Activated T-helper 2 cell treated with anti-CD3 and anti-CD28 coated beads, Interferon-gamma antibody, Interleukin-2, Interleukin-4, amounts not matched to agents 10 μg/mL and 5 μg/mL and 100 μg/mL, durations not matched to agents 14 hours and 24 hours and 36 hours (primary cell): ENCODE measurements at regions not wholly inside any gene's neighbourhood (a gene's known extent, or its start where the extent isn't known, plus 50 kb on each side); places are given as distances from the start of the nearest gene placed in this dataset.
"Not testable (repeated sequence)": the region's sequence is repeated elsewhere in the genome, so short reads cannot be mapped to it uniquely, and the experiment has no call there.

ENCODE experiments used
- DNase-seq: peaks from one replicate; pipeline ENCODE4 v3.0.0; 2021; ENCODE audit warnings: low spot score
- H3K27ac Mint-ChIP-seq: one replicate; pipeline ENCODE4 v1.8.0; 2021; ENCODE audit warnings: mixed read lengths
- H3K27me3 Mint-ChIP-seq: one replicate; pipeline ENCODE4 v1.8.0; 2021; ENCODE audit warnings: low read depth, mixed read lengths
- H3K36me3 Mint-ChIP-seq: one replicate; pipeline ENCODE4 v1.8.0; 2021; ENCODE audit warnings: low read depth, mixed read lengths
- H3K4me1 Mint-ChIP-seq: one replicate; pipeline ENCODE4 v1.8.0; 2021; ENCODE audit warnings: low read depth, mixed read lengths
- H3K4me3 Mint-ChIP-seq: one replicate; pipeline ENCODE4 v1.8.0; 2021; ENCODE audit warnings: low read depth, mild to moderate bottlenecking, moderate library complexity, mixed read lengths
- H3K9me3 Mint-ChIP-seq: one replicate; pipeline ENCODE4 v1.8.0; 2021; ENCODE audit warnings: mixed read lengths
- intact Hi-C: fragments of 100-400 bp; cut with micrococcal nuclease; formaldehyde crosslinking; loops from one replicate; pipeline ENCODE4 v1.15.1; 2023

GRCh38 chr9:42368279-42368881, 184.9 kb downstream of the SPATA31A6 start:
- DNase-seq, H3K27ac Mint-ChIP-seq, H3K4me1 Mint-ChIP-seq, H3K27me3 Mint-ChIP-seq, H3K9me3 Mint-ChIP-seq, H3K4me3 Mint-ChIP-seq, H3K36me3 Mint-ChIP-seq, intact Hi-C loops: not testable (repeated sequence)

GRCh38 chr9:42370172-42370571, 186.7 kb downstream of the SPATA31A6 start:
- H3K4me3 Mint-ChIP-seq, H3K27me3 Mint-ChIP-seq, H3K4me1 Mint-ChIP-seq, DNase-seq, H3K36me3 Mint-ChIP-seq, H3K27ac Mint-ChIP-seq, H3K9me3 Mint-ChIP-seq, intact Hi-C loops: not testable (repeated sequence)

- H3K4me1 Mint-ChIP-seq, H3K4me3 Mint-ChIP-seq, H3K9me3 Mint-ChIP-seq, intact Hi-C loops, H3K27me3 Mint-ChIP-seq, H3K36me3 Mint-ChIP-seq, DNase-seq, H3K27ac Mint-ChIP-seq: not testable (repeated sequence)
These were observed 188.0 kb downstream of the SPATA31A6 start for GRCh38 chr9:42371417-42371816.

GRCh38 chr9:42377530-42378417, 194.3 kb downstream of the SPATA31A6 start:
- DNase-seq, intact Hi-C loops, H3K27ac Mint-ChIP-seq, H3K4me1 Mint-ChIP-seq, H3K36me3 Mint-ChIP-seq, H3K27me3 Mint-ChIP-seq, H3K4me3 Mint-ChIP-seq: not testable (repeated sequence)
- H3K9me3 Mint-ChIP-seq, result peaks cover 20% of the 10 kb centered on the region

GRCh38 chr9:42378418-42378815, 195.0 kb downstream of the SPATA31A6 start:
- no peak for DNase-seq
- Mint-ChIP-seq H3K9me3 (peaks cover 20% of the 10 kb centered on the region), H3K27me3 (no peaks in the 10 kb centered on the region), H3K4me1 (no peaks in the 10 kb centered on the region), H3K4me3 (no peak overlapping the region), H3K36me3 (no peaks in the 10 kb centered on the region), H3K27ac (no peak overlapping the region)
- intact Hi-C loops, result no loop called here

GRCh38 chr9:42379602-42380001, 196.1 kb downstream of the SPATA31A6 start:
- H3K27me3 Mint-ChIP-seq, DNase-seq, intact Hi-C loops, H3K36me3 Mint-ChIP-seq, H3K4me3 Mint-ChIP-seq, H3K4me1 Mint-ChIP-seq, H3K27ac Mint-ChIP-seq: not testable (repeated sequence)
- peaks cover 16% of the 10 kb centered on the region for H3K9me3 Mint-ChIP-seq

- DNase-seq, H3K4me3 Mint-ChIP-seq, H3K27ac Mint-ChIP-seq, H3K27me3 Mint-ChIP-seq, intact Hi-C loops, H3K4me1 Mint-ChIP-seq, H3K36me3 Mint-ChIP-seq: not testable (repeated sequence)
- H3K9me3 Mint-ChIP-seq, result peaks cover 19% of the 10 kb centered on the region
These were observed 201.1 kb downstream of the SPATA31A6 start for GRCh38 chr9:42384585-42384984.

GRCh38 chr9:42385574-42386120, 202.2 kb downstream of the SPATA31A6 start:
- intact Hi-C loops, H3K4me3 Mint-ChIP-seq, H3K27ac Mint-ChIP-seq, H3K27me3 Mint-ChIP-seq, H3K4me1 Mint-ChIP-seq, H3K36me3 Mint-ChIP-seq, DNase-seq: not testable (repeated sequence)
- H3K9me3 Mint-ChIP-seq, result peaks cover 12% of the 10 kb centered on the region

GRCh38 chr9:42386477-42386876, 203.0 kb downstream of the SPATA31A6 start:
- H3K4me1 Mint-ChIP-seq, result no peaks in the 10 kb centered on the region
- no peak for DNase-seq
- no peaks in the 10 kb centered on the region for H3K27me3 Mint-ChIP-seq
- no peak overlapping the region for H3K4me3 Mint-ChIP-seq
- no peak overlapping the region for H3K27ac Mint-ChIP-seq
- intact Hi-C loops, result no loop called here
- no peaks in the 10 kb centered on the region for H3K36me3 Mint-ChIP-seq
- peaks cover 5% of the 10 kb centered on the region for H3K9me3 Mint-ChIP-seq

- Mint-ChIP-seq H3K27ac (no peak overlapping the region), H3K27me3 (no peaks in the 10 kb centered on the region), H3K4me3 (no peak overlapping the region), H3K4me1 (no peaks in the 10 kb centered on the region), H3K36me3 (no peaks in the 10 kb centered on the region), H3K9me3 (peaks cover 5% of the 10 kb centered on the region)
- intact Hi-C loops, result no loop called here
- DNase-seq, result no peak
These were observed 204.8 kb downstream of the SPATA31A6 start for GRCh38 chr9:42388146-42388690.

GRCh38 chr9:42388846-42389245, 205.4 kb downstream of the SPATA31A6 start:
- DNase-seq, result no peak
- H3K9me3 Mint-ChIP-seq, result peaks cover 5% of the 10 kb centered on the region
- H3K4me1 Mint-ChIP-seq, result no peaks in the 10 kb centered on the region
- no peak overlapping the region for H3K4me3 Mint-ChIP-seq
- no peaks in the 10 kb centered on the region for H3K27me3 Mint-ChIP-seq
- intact Hi-C loops, result no loop called here
- no peak overlapping the region for H3K27ac Mint-ChIP-seq
- no peaks in the 10 kb centered on the region for H3K36me3 Mint-ChIP-seq

- H3K9me3 Mint-ChIP-seq, result not testable (repeated sequence)
These were observed 209.5 kb downstream of the SPATA31A6 start for GRCh38 chr9:42392773-42393455.

More at GRCh38 chr9:42392773-42393455, 209.5 kb downstream of the SPATA31A6 start:
- H3K27ac Mint-ChIP-seq, H3K4me1 Mint-ChIP-seq, intact Hi-C loops, H3K36me3 Mint-ChIP-seq, H3K27me3 Mint-ChIP-seq, H3K4me3 Mint-ChIP-seq, DNase-seq: not testable (repeated sequence)
